ENCODE measurements at regions not wholly inside any gene's neighbourhood (a gene's known extent, or its start where the extent isn't known, plus 50 kb on each side); places are given as distances from the start of the nearest gene placed in this dataset.
"Not testable (repeated sequence)": the region's sequence is repeated elsewhere in the genome, so short reads cannot be mapped to it uniquely, and the experiment has no call there.

DNA sequence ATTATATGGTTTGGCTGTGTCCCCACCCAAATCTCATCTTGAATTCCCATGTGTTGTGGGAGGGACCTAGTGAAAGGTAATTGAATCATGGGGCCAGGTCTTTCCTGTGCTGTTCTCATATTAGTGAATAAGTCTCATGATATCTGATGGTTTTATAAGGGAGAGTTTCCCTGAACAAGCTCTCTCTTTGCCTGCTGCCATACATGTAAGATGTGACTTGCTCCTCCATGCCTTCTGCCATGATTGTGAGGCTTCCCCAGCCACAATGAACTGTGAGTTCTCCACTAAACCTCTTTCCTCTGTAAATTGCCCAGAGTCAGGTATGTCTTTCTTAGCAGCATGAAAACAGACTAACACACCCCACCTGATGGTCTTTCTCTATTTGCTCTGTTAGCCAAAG lies 112.1 kb downstream of the TENT5C start:
- DNase-seq (ENCODE audit: low spot score in 2 of 2); H3K9me3 ChIP-seq; in situ Hi-C loops (cut with MboI; ENCODE audit: low sequenced_read_pairs): not testable (repeated sequence)

DNA sequence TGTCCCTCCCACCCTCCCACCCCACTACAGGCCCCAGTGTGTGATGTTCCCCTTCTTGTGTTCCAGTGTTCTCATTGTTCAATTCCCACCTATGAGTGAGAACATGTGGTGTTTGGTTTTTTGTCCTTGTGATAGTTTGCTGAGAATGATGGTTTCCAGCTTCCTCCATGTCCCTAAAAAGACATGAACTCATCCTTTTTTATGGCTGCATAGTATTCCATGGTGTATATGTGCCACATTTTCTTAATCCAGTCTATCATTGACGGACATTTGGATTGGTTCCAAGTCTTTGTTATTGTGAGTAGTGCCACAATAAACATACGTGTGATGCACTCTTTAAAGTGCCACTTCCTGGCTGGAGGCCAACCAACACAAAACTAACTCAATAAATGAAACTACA lies 112.7 kb downstream of the TENT5C start:
- H3K4me3 ChIP-seq; in situ Hi-C loops (cut with MboI; ENCODE audit: low sequenced_read_pairs): not testable (repeated sequence)

More for the DNA sequence above, 112.1 kb downstream of the TENT5C start:
- not testable (repeated sequence) for H3K36me3 ChIP-seq (replicated peaks); H3K4me1 ChIP-seq; H3K27me3 ChIP-seq (ENCODE audit: low read depth); H3K4me3 ChIP-seq

DNA sequence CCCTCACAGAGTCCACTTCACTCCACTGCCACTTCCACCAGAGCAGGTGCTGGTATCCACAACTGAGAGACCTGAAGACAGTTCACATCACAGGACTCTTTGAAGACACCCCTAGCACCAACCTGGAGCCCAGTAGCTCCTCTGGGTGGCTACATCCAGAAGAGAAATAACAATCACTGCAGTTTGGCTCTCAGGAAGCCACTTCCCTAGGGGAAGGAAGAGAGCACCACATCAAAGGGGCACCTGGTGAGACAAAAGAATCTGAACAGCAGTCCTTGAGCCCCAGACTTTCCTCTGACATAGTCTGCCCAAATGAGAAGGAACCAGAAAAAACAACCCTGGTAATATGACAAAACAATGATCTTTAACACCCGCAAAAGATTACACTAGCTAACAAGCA lies 113.2 kb downstream of the TENT5C start:
- Histone ChIP-seq H3K36me3 (replicated peaks) (no peaks in the 10 kb centered on the region), H3K27me3 (ENCODE audit: low read depth) (no peaks in the 10 kb centered on the region), H3K9me3 (no peaks in the 10 kb centered on the region), H3K4me3 (no peak overlapping the region), H3K4me1 (no peaks in the 10 kb centered on the region)
- no peak for DNase-seq (ENCODE audit: low spot score in 2 of 2)
- in situ Hi-C loops (cut with MboI; ENCODE audit: low sequenced_read_pairs) = no loop called here

More for the DNA sequence above, 112.7 kb downstream of the TENT5C start:
- not testable (repeated sequence) for H3K4me1 ChIP-seq; H3K27me3 ChIP-seq (ENCODE audit: low read depth); DNase-seq (ENCODE audit: low spot score in 2 of 2); H3K9me3 ChIP-seq; H3K36me3 ChIP-seq (replicated peaks)

DNA sequence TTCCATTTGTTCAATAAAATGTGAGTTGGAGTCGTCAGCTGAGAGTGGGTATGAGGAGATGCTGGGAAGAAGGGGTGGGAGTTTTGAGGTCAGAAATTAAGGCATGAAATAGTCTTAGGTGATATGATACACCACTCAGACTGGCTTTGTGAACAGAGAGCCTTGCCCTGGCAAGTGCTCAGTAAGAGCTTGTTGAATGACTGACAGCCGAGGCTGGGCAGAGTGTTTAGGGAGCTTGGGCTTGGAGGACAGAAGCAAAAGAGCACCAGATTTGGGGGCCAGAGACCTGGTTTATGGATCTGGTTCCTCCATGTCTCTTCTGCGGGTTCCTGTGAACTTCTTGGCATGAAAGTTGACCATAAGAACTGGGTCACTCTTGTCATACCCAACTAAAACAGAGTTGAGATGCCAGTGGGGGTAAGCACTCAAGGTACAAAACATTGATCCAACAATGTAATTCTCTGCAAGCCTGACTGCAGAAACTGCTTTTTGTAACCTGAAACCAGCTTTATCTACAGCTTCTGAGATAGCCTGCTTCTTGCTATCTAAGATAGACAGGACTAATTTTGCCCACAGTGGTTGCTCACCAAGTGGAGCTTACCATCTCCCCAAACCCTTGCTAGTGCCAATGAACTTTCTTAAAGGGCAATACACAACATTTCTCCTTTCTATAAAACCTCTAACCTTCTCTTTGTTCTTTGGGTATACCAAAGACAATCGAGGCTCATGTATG lies 126.4 kb downstream of the TENT5C start:
- in situ Hi-C loops (cut with MboI; ENCODE audit: low sequenced_read_pairs) = no loop called here
- Histone ChIP-seq H3K36me3 (replicated peaks) (no peaks in the 10 kb centered on the region), H3K4me3 (no peak overlapping the region), H3K27me3 (ENCODE audit: low read depth) (no peaks in the 10 kb centered on the region), H3K4me1 (no peaks in the 10 kb centered on the region), H3K9me3 (no peaks in the 10 kb centered on the region)
- no peak for DNase-seq (ENCODE audit: low spot score in 2 of 2)

DNA sequence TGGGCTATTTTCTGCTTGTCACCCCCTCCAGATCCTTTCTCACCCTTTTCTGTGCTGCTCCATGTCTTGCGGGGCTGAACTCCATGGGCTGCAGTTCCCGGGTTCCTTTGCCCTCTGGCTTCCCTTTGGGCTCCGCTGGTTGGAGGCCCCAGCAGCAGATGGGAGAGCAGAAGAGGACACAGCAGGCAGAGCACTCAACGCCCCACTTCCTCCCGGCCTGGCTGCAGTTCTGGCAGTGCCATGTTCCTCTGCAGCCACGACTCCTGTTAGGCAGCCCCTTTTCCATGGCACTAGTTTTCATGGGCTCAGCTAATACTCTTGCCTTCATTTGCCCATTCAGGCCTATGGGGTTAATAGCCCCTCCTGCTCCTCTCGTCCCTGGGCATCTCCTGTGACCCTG lies 127.1 kb downstream of the TENT5C start:
- Histone ChIP-seq H3K9me3 (no peaks in the 10 kb centered on the region), H3K36me3 (replicated peaks) (no peaks in the 10 kb centered on the region), H3K4me3 (no peak overlapping the region), H3K4me1 (no peaks in the 10 kb centered on the region), H3K27me3 (ENCODE audit: low read depth) (no peaks in the 10 kb centered on the region)
- in situ Hi-C loops (cut with MboI; ENCODE audit: low sequenced_read_pairs) = no loop called here
- DNase-seq (ENCODE audit: low spot score in 2 of 2) = no peak

DNA sequence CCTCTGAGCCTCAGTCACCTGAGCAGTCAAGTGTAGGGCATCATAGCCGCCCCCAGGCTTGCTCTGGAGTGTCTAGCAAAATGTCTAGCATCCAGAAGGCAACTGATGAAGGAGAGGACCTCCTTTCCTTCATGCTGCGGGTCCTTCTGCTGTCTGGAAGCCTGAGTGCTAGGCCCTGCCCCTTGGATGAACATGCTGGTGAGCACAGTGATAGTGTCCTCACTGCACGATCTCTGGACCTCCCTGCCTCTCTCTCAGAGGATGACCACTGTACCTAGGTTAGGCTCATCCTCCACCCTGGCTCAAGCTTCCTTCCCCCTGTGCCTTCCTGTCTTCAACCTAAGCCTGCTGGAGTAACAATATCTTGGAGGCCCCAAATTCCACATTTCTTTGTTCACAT lies 128.6 kb downstream of the TENT5C start:
- H3K36me3 ChIP-seq (replicated peaks) = no peaks in the 10 kb centered on the region
- in situ Hi-C loops (cut with MboI; ENCODE audit: low sequenced_read_pairs) = no loop called here
- H3K4me3 ChIP-seq = no peak overlapping the region
- no peaks in the 10 kb centered on the region for H3K27me3 ChIP-seq (ENCODE audit: low read depth)
- H3K9me3 ChIP-seq = no peaks in the 10 kb centered on the region
- no peak for DNase-seq (ENCODE audit: low spot score in 2 of 2)
- no peaks in the 10 kb centered on the region for H3K4me1 ChIP-seq

DNA sequence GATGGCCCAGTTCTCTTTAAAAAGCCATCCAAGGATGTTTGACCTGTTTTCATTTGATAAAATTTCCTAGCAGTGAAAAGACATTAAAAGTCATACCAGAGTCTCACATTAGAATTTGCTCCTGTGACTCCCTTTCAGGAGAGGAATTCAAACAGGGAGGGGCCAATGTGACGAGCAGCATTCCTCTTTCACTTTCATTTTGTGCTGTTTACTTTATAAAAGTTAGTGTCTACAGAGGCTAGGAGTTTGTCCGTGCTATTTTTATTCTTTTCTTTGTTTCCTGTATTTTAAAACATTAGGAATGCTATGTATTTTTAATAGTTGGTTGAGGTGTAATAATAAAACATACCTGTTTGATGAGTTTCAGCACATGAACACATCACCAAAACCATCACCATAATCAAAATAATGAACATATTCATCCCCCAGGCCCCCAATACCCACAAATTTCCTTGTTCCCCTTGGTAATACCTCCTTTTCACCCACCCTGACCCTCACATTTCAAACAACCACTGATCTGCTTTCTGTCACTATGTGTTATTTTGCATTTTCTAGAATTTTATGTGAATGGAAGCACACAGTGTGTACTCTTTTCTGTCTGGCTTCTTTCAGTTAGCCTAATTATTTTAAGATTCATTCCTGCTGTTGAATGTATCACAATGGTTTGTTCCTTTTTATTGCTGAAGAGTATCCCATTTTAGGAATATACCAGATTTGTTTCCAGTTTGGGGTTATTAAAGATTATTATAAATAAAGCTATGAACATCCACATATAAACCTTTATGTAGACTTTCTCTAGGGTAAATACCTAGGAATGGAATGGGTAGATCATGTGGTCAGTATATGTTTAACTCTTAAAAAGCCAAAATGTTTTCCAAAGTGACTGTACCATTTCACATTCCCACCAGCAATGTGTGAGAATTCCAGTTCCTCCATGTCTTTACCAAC lies 129.5 kb downstream of the TENT5C start:
- in situ Hi-C loops (cut with MboI; ENCODE audit: low sequenced_read_pairs) = no loop called here
- no peak for DNase-seq (ENCODE audit: low spot score in 2 of 2)
- H3K36me3 ChIP-seq (replicated peaks) = no peaks in the 10 kb centered on the region
- no peaks in the 10 kb centered on the region for H3K9me3 ChIP-seq
- no peak overlapping the region for H3K4me3 ChIP-seq
- no peaks in the 10 kb centered on the region for H3K27me3 ChIP-seq (ENCODE audit: low read depth)
- H3K4me1 ChIP-seq = no peaks in the 10 kb centered on the region

DNA sequence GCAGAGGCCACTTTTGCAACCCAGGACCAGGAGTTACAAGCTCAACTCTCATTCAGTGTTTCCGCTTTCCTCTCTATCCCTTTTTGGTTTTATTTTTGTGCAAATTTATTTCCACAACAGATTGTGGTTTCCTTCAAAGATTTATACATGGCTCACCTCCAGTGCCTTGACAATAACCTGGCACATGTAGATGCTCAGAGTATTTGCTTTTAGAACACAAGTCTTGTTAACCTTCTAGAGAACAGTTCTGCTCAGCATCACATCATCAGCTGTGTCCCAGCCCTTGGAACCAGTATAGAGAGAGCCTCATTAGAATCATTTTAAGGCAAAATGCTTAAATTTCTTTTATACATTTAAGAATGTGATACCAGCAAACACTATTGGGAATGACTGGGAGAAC lies 133.7 kb downstream of the TENT5C start:
- in situ Hi-C loops (cut with MboI; ENCODE audit: low sequenced_read_pairs) = no loop called here
- Histone ChIP-seq H3K9me3 (no peaks in the 10 kb centered on the region; the same call in 1 of the 2 replicates), H3K36me3 (replicated peaks) (no peaks in the 10 kb centered on the region), H3K27me3 (ENCODE audit: low read depth) (no peaks in the 10 kb centered on the region), H3K4me1 (no peaks in the 10 kb centered on the region), H3K4me3 (no peak overlapping the region)
- no peak for DNase-seq (ENCODE audit: low spot score in 2 of 2)

DNA sequence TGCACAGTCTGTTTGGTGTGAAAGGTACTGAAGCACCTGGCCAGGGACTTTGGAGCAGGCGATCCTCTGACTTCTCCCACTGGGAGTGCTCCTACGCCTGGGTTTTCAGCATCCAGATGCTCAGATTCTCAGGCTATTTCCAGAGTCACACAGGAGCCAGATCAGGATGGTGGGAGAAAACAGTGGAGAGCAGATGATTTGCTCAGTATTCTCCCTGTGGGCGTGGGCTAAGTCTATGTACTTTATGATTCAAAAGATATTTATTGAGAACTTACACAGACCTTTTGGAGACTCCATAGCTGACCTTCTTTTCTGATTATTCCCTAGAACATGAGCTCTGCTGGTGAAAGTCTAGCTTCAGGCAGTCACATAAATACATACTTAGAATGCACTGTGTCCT lies 134.6 kb downstream of the TENT5C start:
- Histone ChIP-seq H3K9me3 (no peaks in the 10 kb centered on the region; the same call in 1 of the 2 replicates), H3K4me3 (no peak overlapping the region), H3K27me3 (ENCODE audit: low read depth) (no peaks in the 10 kb centered on the region), H3K4me1 (no peaks in the 10 kb centered on the region), H3K36me3 (replicated peaks) (no peaks in the 10 kb centered on the region)
- in situ Hi-C loops (cut with MboI; ENCODE audit: low sequenced_read_pairs) = no loop called here
- DNase-seq (ENCODE audit: low spot score in 2 of 2) = no peak

DNA sequence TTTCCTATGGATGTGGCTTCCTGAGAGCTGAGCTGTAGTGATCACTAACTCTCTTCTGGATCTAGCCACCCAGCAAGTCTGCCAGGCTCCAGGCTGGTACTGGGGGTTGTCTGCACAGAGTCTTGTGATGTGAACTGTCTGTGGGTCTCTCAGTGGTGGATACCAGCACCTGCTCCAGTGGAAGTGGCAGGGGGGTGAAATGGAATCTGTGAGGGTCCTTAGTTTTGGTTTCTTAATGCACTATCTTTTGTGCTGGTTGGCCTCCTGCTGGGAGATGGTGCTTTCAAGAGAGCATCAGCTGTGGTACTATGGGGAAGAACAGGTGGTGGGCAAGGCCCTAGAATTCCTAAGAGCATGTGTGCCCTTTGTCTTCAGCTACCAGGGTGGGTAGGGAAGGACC lies 140.7 kb downstream of the TENT5C start:
- H3K4me1 ChIP-seq; H3K36me3 ChIP-seq (replicated peaks); in situ Hi-C loops (cut with MboI; ENCODE audit: low sequenced_read_pairs); H3K27me3 ChIP-seq (ENCODE audit: low read depth); DNase-seq (ENCODE audit: low spot score in 2 of 2); H3K9me3 ChIP-seq; H3K4me3 ChIP-seq: not testable (repeated sequence)

DNA sequence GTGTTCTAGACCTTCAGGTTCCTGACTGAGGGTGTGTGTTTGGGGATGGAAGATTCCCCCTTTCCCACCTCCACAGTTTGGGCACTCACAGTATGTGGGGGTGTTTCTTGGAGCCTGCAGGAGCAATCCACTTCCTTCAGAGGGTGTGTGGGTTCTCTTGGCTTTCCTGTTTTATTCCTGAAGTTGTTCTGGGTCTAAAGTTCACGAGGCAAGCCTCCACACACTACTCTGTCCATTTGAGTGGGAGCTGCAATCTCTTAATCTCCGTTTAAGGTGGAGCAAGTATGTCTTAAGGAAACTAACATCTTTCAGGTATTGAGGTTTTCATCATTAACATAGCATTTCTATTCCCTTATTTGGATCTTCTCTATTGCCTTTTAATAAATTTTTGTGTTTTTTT lies 141.8 kb downstream of the TENT5C start:
- Histone ChIP-seq H3K4me3 (no peak overlapping the region), H3K27me3 (ENCODE audit: low read depth) (no peaks in the 10 kb centered on the region), H3K4me1 (no peaks in the 10 kb centered on the region), H3K9me3 (no peaks in the 10 kb centered on the region; the same call in 1 of the 2 replicates), H3K36me3 (replicated peaks) (no peaks in the 10 kb centered on the region)
- DNase-seq (ENCODE audit: low spot score in 2 of 2) = no peak
- in situ Hi-C loops (cut with MboI; ENCODE audit: low sequenced_read_pairs) = no loop called here

DNA sequence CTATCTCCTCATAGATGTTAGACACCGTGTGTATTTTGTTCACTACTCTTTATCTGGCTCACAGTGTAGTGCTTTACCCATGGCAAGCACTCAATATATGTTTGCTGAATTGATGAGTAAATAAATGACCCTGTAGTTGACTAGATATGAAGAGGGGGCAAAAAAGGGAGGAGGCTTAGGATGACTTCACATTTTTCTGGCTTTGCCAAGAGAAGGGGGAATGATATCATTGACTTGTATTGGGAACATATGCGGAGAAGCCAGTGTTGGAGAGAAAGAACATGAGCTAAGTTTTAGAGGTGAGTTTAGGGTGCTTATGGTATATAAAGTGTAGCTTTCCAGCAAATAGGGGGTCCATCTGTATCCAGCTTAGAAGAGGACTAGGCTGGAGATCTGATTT lies 145.5 kb downstream of the TENT5C start:
- H3K9me3 ChIP-seq = no peaks in the 10 kb centered on the region
- in situ Hi-C loops (cut with MboI; ENCODE audit: low sequenced_read_pairs) = loop anchor here (10.0 kb wide), 1 partner anchor 227 kb away; no protein-coding TSS in a partner anchor
- peaks cover 7% of the 10 kb centered on the region; the same call in 1 of the 2 replicates for H3K27me3 ChIP-seq (ENCODE audit: low read depth)

DNA sequence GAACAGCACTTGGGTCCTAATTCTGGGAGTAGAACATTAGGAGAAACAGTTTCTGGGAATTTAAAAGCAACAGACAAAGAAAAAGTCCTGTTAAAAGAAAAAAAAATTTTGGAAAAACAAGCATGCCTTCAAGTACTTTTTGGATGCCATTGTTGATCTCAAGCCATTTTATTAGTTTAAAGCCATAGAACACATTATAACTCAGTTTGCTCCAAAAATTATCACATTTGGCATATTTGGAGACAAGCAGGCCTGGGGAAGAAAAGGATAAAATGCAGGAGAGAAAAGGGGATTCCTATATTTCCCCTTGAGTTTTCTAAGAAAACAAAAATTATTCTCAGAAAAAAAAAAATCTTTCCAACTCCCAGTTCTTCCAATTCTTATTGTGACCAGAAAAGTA lies 146.8 kb downstream of the TENT5C start:
- Histone ChIP-seq H3K4me1 (no peaks in the 10 kb centered on the region), H3K36me3 (replicated peaks) (no peaks in the 10 kb centered on the region), H3K4me3 (no peak overlapping the region), H3K9me3 (no peaks in the 10 kb centered on the region), H3K27me3 (ENCODE audit: low read depth) (peaks cover 7% of the 10 kb centered on the region; the same call in 1 of the 2 replicates)
- in situ Hi-C loops (cut with MboI; ENCODE audit: low sequenced_read_pairs) = loop anchor here (10.0 kb wide), 1 partner anchor 228 kb away; no protein-coding TSS in a partner anchor
- DNase-seq (ENCODE audit: low spot score in 2 of 2) = no peak

More for the DNA sequence above, 145.5 kb downstream of the TENT5C start:
- no peak for DNase-seq (ENCODE audit: low spot score in 2 of 2)
- Histone ChIP-seq H3K36me3 (replicated peaks) (no peaks in the 10 kb centered on the region), H3K4me1 (no peaks in the 10 kb centered on the region), H3K4me3 (no peak overlapping the region)

DNA sequence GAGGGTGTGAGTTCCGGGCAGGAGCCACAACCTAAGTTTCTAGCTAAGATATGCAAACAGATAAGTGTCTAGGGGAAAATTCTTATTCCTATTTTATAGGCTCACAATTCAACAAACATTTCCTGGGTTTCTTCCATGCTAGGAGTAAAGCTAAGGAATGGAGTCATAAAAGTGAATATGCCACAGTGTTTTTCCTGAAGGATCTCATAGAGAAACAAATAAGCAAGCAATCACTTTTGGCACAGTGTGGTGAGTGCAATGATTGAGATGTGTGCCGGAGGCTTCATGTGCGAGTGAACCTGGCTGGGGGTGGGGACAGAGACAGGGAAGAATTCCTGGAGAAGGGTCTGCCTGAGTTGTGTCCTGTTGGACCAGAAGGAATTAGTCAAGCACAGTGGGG lies 147.4 kb downstream of the TENT5C start:
- no peak overlapping the region for H3K4me3 ChIP-seq
- H3K27me3 ChIP-seq (ENCODE audit: low read depth) = peaks cover 7% of the 10 kb centered on the region; the same call in 1 of the 2 replicates
- no peaks in the 10 kb centered on the region for H3K36me3 ChIP-seq (replicated peaks)
- in situ Hi-C loops (cut with MboI; ENCODE audit: low sequenced_read_pairs) = loop anchor here (10.0 kb wide), 1 partner anchor 228 kb away; no protein-coding TSS in a partner anchor
- H3K9me3 ChIP-seq = no peaks in the 10 kb centered on the region
- DNase-seq (ENCODE audit: low spot score in 2 of 2) = no peak
- H3K4me1 ChIP-seq = no peaks in the 10 kb centered on the region
